Vagina (tissue), 2 donors: ENCODE measurements at regions not wholly inside any gene's neighbourhood (a gene's known extent, or its start where the extent isn't known, plus 50 kb on each side); places are given as distances from the start of the nearest gene placed in this dataset.
"Not testable (repeated sequence)": the region's sequence is repeated elsewhere in the genome, so short reads cannot be mapped to it uniquely, and the experiment has no call there.

Experiments used
- POLR2A ChIP-seq, 2 donors: fragments of 450-650 bp; IDR thresholded peaks; one replicate each; pipeline ENCODE4 v1.6.1; 2017; ENCODE audit warnings: antibody characterized with exemption in 2 of 2, mild to moderate bottlenecking in 2 of 2, moderate library complexity in 2 of 2
- POLR2AphosphoS5 ChIP-seq, 2 donors: sonication (generic); formaldehyde crosslinking; IDR thresholded peaks; one replicate each; pipeline ENCODE4 v1.9.0; 2017; ENCODE audit warnings: antibody characterized with exemption in 2 of 2, mild to moderate bottlenecking in 2 of 2, low read depth in 1 of 2; ENCODE audit not compliant: insufficient read depth in 1 of 2
- TF ChIP-seq, protein P1 (sequence below), 3 experiments: fragments of 450-650 bp in 2 of 3; fragments of 200-600 bp in 1 of 3; sonication (generic) in 1 of 3; IDR thresholded peaks; one replicate each; pipeline ENCODE4 v1.5.1; 2017 to 2019; ENCODE audit warnings: antibody characterized with exemption in 3 of 3, mild to moderate bottlenecking in 2 of 3, moderate library complexity in 2 of 3

DNA sequence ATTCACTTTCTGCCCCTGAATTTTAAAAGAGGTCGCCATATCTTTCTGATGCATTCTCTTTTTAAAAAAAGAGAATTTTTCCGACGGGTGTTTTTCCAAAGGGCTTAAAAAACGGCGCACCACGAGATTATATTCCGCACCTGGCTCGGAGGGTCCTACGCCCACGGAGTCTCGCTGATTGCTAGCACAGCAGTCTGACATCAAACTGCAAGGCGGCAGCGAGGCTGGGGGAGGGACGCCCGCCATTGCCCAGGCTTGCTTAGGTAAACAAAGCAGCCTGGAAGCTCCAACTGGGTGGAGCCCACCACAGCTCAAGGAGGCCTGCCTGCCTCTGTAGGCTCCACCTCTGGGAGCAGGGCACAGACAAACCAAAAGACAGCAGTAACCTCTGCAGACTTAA lies 370.0 kb downstream of the TBL1XR1 start:
- TF ChIP-seq, protein P1, sequence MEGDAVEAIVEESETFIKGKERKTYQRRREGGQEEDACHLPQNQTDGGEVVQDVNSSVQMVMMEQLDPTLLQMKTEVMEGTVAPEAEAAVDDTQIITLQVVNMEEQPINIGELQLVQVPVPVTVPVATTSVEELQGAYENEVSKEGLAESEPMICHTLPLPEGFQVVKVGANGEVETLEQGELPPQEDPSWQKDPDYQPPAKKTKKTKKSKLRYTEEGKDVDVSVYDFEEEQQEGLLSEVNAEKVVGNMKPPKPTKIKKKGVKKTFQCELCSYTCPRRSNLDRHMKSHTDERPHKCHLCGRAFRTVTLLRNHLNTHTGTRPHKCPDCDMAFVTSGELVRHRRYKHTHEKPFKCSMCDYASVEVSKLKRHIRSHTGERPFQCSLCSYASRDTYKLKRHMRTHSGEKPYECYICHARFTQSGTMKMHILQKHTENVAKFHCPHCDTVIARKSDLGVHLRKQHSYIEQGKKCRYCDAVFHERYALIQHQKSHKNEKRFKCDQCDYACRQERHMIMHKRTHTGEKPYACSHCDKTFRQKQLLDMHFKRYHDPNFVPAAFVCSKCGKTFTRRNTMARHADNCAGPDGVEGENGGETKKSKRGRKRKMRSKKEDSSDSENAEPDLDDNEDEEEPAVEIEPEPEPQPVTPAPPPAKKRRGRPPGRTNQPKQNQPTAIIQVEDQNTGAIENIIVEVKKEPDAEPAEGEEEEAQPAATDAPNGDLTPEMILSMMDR (IDR thresholded peaks at IDR 0.05) = not testable (repeated sequence)
- TF ChIP-seq POLR2A (IDR thresholded peaks at IDR 0.05); POLR2AphosphoS5 (IDR thresholded peaks at IDR 0.05; ENCODE audit: insufficient read depth in 1 of 2, low read depth in 1 of 2): not testable (repeated sequence)
